Suppressor macrophage treated with lipopolysaccharide for 1 hour (primary cell): ENCODE measurements at regions not wholly inside any gene's neighbourhood (a gene's known extent, or its start where the extent isn't known, plus 50 kb on each side); places are given as distances from the start of the nearest gene placed in this dataset.
"Not testable (repeated sequence)": the region's sequence is repeated elsewhere in the genome, so short reads cannot be mapped to it uniquely, and the experiment has no call there.

Experiments used
- DNase-seq, 3 donors: peaks; one replicate each; pipeline ENCODE4 v3.0.0-alpha.2; 2020 to 2022

DNA sequence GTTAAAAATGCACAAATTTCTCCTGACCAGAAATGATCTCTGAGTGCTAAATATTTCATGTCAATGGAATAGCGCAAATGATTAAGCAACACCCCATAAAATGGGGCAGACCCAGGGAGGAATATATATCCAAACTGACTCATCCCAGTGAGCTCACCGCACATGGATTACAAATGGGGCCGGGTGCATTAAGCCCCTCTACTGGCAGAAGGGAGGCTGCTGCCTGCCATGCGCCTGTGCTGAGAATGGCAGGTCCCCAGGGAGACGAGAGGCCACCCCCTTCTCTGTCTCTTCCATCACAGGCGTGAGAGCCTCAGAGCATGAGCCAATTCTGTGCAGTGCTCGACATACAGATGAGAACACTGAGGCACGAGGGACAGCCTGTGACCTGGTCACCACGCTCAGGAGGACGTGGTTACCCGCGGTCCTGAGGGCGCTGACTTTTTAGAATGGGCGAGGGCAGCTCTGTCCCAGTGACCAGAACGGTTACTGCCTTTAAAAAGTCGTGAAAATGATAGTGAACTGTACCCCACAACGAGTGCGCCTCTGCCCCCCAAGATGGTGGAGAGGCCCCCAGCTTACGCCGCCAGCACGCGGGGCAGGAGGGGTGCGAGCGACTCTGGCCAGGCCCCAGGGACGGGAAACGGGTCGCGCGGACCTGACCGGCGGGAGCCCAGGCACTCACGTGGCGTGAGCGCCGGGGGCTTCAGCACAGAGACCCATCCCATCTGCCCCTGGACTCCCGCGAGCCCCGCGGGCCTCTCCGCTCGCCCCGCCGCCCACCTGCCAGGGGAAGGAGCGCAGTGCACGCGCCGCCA lies 130.2 kb upstream of the ALDH3B2 start:
- peak; percentile 46 to 51 (median 48) for DNase-seq

DNA sequence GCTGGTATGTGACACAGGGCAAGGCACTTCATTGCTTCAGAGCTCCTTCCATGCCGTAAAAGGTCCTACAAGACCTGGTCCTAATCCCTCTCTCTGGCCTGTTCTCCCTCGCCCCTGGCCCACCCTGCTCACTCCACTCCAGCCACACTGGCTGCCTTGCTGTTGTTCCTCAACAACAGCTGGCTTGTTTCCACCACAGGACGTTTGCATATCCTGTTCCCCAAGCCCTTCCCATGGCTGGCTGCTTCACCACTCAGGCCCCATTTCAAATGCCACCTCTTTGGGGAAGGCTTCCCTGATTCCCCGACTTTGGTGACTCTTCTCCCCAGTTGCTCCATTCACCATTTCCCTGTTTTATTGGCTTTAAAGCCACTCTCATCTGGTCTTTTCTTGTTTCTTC lies 129.1 kb upstream of the ALDH3B2 start:
- DNase-seq, result not testable (repeated sequence)

DNA sequence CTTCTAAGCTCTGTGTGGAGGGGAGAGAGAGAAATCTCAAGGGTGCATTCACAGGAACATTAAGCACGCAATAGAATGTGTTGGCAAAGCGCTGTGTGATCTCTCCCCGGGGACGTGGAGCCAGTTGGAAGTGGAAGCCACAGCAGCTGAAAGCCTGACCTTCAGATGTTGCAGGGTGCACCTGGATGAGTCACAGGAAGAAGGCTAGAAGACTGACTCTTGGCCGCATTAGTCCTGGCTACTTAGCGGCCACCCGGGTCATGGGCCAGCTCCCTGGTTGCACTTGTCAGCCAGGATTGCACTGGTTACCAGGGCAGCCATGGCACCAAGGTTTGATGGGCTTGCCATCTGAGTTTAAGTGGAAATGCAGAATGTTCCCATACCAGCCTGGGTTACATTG lies 128.6 kb upstream of the ALDH3B2 start:
- not testable (repeated sequence) for DNase-seq

DNA sequence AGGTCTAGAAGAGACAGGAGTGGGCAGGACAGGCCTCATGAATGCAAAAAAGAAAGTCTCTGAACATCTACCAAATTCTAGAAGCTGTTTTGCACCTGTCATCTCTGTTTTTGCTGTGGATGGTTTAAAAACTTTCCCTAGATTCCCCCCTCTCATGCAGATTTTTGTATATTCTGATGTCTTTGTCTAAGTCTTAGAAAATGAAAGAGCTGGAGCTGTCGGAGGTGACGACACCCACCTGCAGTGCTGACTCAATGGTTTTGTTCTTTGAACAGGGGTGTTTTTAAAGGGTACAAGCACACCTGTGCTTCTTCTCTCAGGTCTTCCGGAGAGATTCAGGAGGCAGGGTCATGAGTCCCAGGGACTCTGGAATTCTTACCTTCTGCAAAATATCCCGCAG lies 128.2 kb upstream of the ALDH3B2 start:
- DNase-seq, result not testable (repeated sequence)

DNA sequence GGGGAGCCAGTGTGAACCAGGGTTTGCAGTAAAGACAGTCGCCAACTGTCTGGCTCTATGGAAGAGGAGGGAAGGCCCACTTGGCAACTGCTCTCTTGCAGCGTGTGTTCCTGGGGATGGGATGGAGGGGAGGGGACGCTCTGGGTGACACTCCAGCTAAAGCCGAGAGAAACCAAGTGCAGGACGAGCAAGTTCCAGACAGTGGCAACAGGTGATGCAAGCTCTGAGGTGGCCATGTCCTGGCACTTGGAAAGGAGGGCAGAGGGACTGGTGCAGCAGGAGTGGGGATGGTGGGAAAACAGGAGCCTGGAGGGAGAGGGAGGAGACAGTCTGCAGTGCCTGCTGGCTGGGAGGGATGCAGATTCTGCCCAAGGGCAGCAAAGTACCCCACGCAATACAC lies 127.0 kb upstream of the ALDH3B2 start:
- not testable (repeated sequence) for DNase-seq

DNA sequence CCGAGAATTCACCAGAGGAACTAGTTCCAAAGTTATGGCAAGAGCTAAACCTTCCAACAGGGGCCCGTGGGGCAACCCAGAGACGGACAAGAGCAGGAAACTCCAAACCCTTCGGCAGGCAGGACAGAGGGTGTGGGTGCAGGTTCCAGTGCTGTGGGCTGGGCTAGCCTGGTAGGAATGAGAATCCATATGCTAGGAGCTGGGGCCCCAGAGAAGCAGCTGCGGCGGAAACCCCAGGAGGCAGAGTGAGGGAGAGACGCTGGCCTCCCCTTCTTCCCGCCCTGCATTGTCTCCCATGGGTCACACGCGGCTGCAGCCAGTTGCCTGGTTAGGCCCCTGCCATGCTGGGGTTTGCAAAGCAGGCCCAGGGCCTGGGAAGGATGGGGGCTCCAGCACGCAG lies 126.2 kb upstream of the ALDH3B2 start:
- not testable (repeated sequence) for DNase-seq

DNA sequence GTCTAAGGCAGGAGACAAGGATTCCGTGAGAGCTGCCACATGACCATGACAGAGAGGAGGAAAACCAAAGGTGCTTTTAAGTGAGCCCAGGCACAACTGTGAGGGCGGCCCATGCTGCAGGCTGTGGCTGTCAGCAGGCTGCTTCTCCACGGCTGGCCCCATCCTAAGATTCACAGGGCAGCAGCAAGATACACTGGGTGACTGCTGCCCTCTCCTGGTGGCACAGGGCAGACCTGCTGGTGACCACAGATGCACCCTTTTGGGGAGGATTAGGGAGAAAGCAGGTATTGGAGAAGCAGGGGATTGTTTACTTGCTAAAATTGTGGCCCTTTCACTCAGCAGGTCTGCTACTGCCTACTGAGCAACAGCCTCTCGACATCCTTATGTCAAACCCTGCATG lies 125.4 kb upstream of the ALDH3B2 start:
- not testable (repeated sequence) for DNase-seq

DNA sequence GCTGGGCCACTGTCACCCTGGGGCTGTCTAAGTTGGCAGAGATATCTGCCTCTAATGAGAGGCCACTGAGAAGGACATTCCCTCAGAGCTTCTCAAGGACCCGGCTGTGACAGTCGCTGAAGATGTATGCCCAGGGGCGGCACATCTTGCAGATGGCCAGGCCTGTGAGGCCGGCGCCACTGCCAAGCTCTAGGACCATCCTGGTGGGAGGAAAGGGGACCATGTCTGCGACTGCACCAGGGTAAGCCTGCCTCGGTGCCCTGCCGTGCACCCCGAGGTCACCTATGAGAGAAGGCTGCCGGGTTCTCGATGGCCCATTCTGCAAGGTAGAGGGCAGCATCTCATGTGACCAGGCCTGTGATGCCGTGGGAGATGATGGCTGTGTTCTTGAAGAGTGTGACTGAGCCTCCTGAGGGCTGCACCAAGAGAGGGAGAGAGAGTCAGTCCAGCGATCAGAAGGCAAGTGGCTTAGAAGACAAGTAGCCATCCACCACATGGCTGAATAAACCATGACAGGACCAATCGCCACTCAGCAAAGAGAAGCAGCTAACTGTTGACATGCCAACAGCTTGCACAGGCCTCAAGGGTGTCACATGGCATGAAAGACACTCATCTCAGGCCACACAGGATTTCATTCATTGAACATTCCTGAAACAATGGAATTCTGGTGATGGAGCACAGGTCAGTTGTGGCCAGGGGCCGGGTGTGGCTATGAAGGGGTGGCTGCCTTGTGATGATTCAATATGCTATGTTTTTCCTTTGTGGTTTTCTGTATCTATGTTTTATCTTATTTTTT lies 123.5 kb upstream of the ALDH3B2 start:
- not testable (repeated sequence) for DNase-seq

DNA sequence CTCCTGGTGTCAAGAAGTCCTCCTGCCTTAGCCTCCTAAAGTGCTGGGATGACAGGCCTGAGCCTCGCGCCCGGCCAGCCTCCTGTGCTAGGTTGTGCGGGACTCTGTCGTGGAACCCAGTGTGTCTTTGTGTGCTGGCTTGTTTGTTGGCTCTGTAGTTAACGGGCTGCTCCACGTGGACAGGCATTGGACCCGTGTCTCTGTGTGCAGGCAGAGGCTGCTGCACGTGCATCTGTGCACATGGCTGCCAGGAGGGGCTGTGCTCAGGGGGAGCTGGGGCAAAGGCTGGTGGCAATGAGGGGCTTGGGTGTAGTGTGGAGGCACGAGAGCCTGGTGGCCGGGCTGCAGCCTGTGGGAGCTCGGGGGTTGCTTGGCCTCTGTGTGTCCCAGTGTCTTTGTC lies 121.3 kb upstream of the ALDH3B2 start:
- DNase-seq, result no peak

DNA sequence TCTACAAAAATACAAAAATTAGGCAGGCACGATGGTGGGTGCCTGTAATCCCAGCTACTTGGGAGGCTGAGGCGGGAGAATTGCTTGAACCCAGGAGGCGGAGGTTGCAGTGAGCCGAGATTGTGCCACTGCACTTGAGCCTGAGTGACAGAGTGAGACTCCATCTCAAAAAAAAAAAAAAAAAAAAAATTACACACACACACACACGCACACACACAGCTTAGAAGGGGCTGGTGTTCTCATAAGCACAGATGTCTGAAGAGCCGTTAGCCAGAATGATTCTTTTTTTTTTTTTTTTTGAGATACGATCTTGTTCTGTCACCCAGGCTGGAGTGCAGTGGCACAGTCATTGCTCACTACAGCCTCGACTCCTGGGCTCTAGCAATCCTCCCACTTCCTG lies 119.3 kb upstream of the ALDH3B2 start:
- not testable (repeated sequence) for DNase-seq

DNA sequence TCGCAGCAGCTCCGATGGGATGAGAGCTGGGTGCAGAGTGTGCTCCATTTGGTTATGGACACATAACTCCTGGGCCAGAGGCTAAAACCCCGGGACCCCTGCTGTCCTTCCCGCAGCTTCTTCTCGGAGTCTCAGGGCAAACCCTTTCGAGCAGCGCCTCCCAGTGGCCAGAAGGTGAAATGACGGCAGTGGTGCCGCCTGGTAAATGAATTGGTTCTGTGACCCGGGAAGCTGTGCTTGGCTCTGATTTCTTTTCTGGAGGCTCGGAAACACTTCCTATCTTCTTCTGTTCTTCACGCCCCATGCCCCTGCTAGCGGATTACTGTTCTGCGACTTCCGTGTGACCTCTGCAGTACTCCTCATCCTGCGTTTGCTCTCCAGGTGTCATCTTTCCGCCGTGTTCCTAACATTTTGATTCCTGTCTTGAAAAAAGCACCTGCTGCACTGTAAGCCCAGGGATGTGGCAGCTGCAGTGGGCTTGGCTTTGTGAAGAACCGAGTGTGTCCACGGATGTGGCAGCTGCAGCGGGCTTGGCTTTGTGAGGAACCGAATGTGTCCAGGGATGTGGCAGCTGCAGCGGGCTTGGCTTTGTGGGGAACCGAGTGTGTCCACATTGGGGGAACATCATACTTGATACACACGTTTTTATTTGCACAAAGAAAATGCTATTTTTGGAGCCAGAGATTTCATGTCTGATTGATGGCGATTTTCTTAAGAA lies 118.0 kb upstream of the ALDH3B2 start:
- peak in 1 of 3 donors; percentile 13 for DNase-seq

DNA sequence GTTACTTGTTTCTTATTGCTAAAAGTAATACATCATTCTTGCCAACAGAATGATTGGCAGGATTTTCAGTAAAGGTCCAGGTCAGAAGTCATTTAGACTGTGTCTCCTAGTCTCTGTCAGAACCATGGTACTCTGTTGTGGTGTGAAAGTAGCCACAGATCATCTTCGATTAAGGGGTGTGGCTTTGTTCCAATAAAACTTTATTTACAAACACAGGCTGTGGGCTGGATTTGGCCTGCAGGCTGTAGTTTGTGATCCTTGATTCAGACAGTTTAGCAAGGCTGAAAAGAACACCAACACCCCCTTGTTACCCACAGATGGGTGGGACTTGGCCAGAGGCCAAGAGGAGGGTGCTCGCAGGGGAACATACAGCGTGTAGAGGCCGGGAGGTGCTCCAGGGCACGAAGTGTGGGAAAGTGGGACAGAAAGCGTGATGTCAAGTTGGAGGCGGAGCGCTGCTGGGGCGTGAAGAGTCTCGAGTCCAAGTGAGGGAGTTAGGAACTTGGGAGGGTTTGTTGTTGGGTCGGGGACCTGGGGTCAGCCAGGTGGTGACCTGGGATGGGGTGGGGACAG lies 117.3 kb upstream of the ALDH3B2 start:
- not testable (repeated sequence) for DNase-seq

DNA sequence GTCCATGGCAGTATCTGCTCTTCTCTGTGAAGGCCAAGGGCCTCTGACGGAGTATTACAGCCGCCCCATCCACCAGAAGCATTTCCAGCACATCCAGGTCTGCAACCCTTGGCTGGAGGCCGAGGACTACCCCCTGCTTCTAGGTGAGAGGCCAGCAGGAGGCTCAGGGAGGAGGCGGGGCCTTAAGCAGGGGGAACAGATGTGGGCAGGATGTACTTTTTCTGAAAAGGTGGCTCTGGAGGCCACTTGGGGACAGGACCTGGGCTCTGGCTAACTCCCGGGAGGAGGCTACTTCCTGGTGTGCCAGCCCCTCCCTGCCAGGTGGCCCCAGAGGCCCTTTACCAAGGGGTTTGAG lies 113.9 kb upstream of the ALDH3B2 start:
- DNase-seq, result not testable (repeated sequence)

DNA sequence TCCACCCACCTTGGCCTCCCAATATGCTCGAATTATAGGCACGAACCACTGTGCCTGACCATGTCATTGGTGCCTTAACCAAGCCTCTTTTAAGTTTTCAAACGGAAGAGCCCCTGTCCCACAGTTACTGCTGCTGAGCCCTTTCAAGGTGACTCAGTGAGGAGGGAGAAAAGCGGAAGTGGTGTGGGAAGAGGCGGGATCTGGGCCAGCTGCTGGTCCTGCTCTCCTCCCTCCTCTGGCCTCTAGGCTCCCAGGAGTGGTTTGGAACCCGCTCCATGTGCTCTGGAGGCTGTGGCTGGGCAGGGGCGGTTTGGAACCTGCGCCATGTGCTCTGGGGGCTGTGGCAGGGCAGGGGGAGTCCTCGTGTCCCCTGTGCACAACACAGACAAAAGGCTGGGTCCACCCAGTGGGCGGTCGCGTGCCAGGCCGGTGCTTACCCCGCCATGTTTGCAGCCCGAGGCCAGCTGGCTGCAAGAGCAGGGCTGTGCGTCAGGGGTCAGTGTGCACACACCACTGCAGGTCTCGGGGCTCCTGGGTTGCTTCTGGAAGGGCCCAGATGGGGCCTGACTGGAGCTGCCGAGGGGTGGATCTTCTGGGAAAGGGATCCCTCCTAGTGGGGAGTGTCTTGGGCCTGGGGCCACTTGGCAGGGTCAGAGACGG lies 113.4 kb upstream of the ALDH3B2 start:
- DNase-seq, result not testable (repeated sequence)

DNA sequence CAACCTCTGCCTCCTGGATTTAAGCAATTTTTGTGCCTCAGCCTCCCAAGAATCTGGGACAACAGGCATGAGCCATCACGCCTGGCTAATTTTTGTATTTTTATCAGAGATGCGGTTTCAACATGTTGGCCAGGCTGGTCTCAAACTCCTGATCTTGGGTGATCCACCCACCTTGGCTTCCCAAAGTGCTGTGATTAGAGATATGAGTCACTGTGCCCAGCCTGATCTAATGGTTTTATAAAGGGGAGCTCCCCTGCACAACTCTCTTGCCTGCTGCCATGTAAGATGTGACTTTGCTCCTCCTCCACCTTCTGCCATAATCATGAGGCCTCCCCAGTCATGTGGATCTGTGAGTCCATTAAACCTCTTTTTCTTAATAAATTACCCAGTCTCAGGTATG lies 107.5 kb upstream of the ALDH3B2 start:
- not testable (repeated sequence) for DNase-seq

DNA sequence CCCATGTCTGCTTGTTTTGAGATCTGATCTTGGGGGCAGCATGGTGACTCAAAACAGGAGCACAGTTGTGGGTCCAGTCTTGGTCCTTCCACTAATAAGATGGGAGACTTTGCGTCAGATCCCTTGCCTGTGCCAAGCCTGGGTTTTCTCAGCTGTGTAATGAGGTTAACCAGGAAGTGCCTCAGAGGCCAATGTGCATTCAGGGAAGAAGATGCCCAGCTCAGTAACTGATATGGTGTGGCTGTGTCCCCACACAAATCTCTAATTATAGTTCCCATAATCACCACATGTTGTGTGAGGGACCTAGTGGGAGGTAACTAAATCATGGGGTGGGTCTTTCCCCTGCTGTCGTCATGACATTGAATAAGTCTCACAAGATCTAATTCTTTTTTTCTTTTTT lies 107.1 kb upstream of the ALDH3B2 start:
- not testable (repeated sequence) for DNase-seq

DNA sequence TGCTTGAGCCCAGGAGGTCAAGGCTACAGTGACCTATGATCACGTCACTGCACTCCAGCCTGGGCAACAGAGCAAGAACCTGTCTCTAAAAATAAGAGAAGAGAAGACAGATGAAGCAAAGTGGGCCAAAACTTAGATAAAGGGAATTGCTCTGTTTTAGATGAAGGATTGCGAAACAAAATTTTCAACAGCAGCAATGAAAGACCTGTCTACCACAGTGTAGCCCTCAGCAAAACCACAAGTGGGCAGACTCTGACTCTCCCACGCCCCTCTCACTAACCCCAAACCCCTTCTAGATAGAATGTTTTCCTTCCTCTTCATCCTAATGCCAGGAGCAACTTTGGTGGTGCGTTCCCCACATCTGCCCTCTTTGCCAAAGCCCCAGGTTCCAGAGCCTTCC lies 105.6 kb upstream of the ALDH3B2 start:
- DNase-seq, result peak in 1 of 3 donors; percentile 25

DNA sequence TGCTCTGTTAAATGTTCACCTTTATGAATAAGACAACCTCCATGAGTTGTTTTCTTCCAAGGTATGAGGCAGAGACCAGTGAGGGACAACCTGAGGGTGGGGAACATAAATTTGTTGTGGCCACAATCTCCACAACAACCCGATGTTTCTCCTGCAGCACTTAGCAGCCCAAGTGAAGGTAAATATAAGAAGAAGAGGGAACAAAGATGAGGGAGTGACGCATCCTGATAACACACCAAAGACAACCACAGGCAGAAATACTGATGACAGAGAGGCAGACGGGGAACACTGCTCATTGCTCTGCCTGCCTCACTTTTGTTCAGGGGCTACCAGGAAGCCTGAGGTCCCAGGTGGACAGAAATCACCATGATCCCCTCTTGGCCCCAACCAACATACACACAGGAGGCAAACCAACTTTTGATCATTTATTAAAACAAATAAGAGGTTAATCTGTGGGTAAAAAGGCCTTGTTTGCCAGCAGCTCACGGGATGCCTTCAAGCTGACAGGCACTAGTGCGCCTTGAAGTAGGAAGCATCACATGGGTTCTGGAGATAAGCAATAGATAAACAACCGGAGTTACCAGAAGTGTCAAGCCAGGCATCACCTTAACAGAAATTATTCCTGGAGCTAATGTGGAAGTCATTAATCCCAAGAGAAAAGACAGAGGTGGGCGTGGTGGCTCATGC lies 104.9 kb upstream of the ALDH3B2 start:
- not testable (repeated sequence) for DNase-seq

DNA sequence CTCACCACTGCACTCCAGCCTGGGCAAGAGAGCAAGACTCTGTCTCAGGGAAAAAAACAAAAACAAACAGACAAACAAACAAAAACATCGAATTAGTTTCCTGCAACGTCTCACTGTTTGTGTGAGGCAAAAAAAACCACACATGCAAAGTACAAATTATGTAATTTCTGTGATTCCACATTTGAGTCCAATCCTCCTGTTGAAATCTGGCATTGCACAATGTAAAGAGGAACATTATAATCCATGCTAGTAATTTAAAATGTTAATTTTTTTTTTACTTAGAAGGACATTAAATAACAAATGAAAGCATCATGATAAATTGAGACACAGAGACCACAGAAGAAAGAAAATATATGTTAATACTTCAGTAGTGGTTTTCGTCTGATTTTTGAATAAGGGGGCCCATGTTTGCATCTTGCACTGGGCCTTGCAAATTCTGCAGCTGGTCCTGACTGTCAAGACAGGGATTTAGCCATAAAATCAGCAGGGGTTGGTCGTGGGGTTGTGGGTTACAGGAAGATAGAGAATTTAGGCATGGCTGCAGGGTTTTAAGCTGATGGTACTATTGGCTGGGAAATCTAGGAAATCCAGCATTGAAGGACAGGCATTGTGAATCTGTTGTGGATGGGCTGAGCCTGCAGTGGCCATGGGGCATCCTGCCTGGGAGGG lies 102.6 kb upstream of the ALDH3B2 start:
- DNase-seq, result peak; percentile 46 to 84 (median 71)

DNA sequence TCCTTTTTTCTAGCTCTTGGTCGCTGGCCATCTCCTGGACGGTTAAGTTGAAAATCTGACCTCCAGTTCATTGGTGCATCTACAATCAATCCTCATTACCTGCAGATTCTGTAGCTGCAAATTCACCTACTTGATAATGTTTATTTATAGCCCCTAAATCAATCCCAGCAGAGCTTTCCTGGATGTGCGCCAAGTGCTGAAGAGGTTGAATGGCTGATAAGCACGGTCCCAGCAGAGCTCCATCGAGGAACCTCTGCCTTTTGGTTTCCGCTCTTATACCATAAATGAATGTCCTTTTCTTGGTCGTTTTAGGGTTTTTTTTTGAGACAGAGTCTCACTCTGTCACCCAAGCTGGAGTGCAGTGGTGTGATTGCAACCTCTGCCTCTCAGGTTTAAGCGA lies 99.8 kb upstream of the ALDH3B2 start:
- DNase-seq, result not testable (repeated sequence)
